Natural killer cell (primary cell): ENCODE measurements at regions not wholly inside any gene's neighbourhood (a gene's known extent, or its start where the extent isn't known, plus 50 kb on each side); places are given as distances from the start of the nearest gene placed in this dataset.

ENCODE experiments used
- ATAC-seq, 3 donors: fragments of 150-1000 bp in 2 of 3; fragments of 200-7000 bp in 1 of 3; cut with Tn5 transposase; 1 replicate in 1 of 3; 2 replicates in 2 of 3; pipeline ENCODE4 v1.10.0; 2021; ENCODE audit warnings: mild to moderate bottlenecking in 2 of 3, moderate library complexity in 2 of 3
- DNase-seq, 2 donors: peaks; one replicate each; pipeline versions ENCODE4 v3.0.0 to v3.0.0-alpha.2; 2013 to 2021; ENCODE audit warnings: mixed read lengths in 1 of 2
- H3K27ac ChIP-seq: one replicate; pipeline ENCODE4 v1.5.1; 2013; ENCODE audit warnings: mild to moderate bottlenecking, low read length
- H3K27me3 ChIP-seq: one replicate; pipeline ENCODE4 v1.6.1; 2013; ENCODE audit warnings: low read length; ENCODE audit not compliant: control insufficient read depth, insufficient read depth
- H3K36me3 ChIP-seq: one replicate; pipeline ENCODE4 v1.6.1; 2013; ENCODE audit warnings: low read length; ENCODE audit not compliant: control insufficient read depth, insufficient read depth
- H3K4me1 ChIP-seq: one replicate; pipeline ENCODE4 v1.6.1; 2013; ENCODE audit warnings: low read length; ENCODE audit not compliant: control insufficient read depth, insufficient read depth
- H3K4me3 ChIP-seq: one replicate; pipeline ENCODE4 v1.5.1; 2013; ENCODE audit warnings: low read length
- H3K9me3 ChIP-seq: one replicate; pipeline ENCODE4 v1.6.1; 2013; ENCODE audit warnings: low read length; ENCODE audit not compliant: control insufficient read depth, insufficient read depth
- H3K27ac Mint-ChIP-seq, 2 donors: one replicate each; pipeline ENCODE4 v1.8.0; 2022; ENCODE audit warnings: mild to moderate bottlenecking in 2 of 2, mixed read lengths in 2 of 2, moderate library complexity in 1 of 2
- H3K27me3 Mint-ChIP-seq, 2 donors: one replicate each; pipeline ENCODE4 v1.8.0; 2022; ENCODE audit warnings: low read depth in 2 of 2, mixed read lengths in 2 of 2
- H3K36me3 Mint-ChIP-seq: one replicate; pipeline ENCODE4 v1.8.0; 2022; ENCODE audit warnings: mixed read lengths
- H3K4me1 Mint-ChIP-seq, 2 donors: one replicate each; pipeline ENCODE4 v1.8.0; 2022; ENCODE audit warnings: mixed read lengths in 2 of 2
- H3K4me3 Mint-ChIP-seq: one replicate; pipeline ENCODE4 v1.8.0; 2022; ENCODE audit warnings: mild to moderate bottlenecking, moderate library complexity, mixed read lengths
- H3K9me3 Mint-ChIP-seq, 2 donors: one replicate each; pipeline ENCODE4 v1.8.0; 2022; ENCODE audit warnings: mixed read lengths in 2 of 2
- CTCF ChIP-seq: fragments of 200-600 bp; IDR thresholded peaks from one replicate; pipeline ENCODE4 v1.8.0; 2022; ENCODE audit warnings: antibody characterized with exemption
- WGBS: methylation state at CpG from one replicate; pipeline ENCODE4 v1.1.7; 2013; ENCODE audit warnings: missing lambda C conversion rate; ENCODE audit not compliant: insufficient coverage; 5-methylcytosine and 5-hydroxymethylcytosine counted together
- intact Hi-C: fragments of 100-400 bp; cut with micrococcal nuclease; formaldehyde crosslinking; loops from one replicate; pipeline ENCODE4 v1.14.2; 2022

DNA sequence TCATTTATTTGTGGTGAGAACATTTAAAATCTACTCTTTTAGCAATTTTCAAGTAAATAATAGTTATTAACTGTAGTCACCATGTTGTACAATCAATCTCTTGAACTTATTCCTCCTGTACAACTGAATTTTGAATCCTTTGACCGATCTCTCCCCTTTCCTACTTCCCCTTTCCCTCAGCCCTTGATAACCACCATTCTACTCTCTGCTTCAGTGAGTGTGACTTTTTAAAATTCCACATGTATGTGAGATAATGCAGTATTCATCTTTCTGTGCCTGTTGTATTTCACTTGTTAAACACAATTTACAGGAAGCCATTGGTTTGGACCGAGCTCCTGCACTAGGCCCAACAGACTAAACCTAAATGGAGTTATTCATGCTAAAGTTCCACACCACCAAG, 458.9 kb upstream of the PDE3A start:
- intact Hi-C loops, result no loop called here
- Histone ChIP-seq H3K4me3 (no peak overlapping the region), H3K36me3 (no peaks in the 10 kb centered on the region), H3K27me3 (no peaks in the 10 kb centered on the region), H3K27ac (no peak overlapping the region), H3K9me3 (no peaks in the 10 kb centered on the region), H3K4me1 (no peaks in the 10 kb centered on the region)
- Mint-ChIP-seq H3K9me3 (no peaks in the 10 kb centered on the region), H3K27ac (no peak overlapping the region), H3K4me3 (no peak overlapping the region), H3K27me3 (peaks cover 3 to 9% of the 10 kb centered on the region in 2 donors), H3K4me1 (no peaks in the 10 kb centered on the region), H3K36me3 (no peaks in the 10 kb centered on the region)
- no peak for TF ChIP-seq CTCF
- 50% methylated on average over 2 of the region's 2 CpGs for whole genome bisulfite sequencing
- DNase-seq, result no peak
- ATAC-seq, result no peak

- Mint-ChIP-seq H3K4me1 (no peaks in the 10 kb centered on the region), H3K9me3 (no peaks in the 10 kb centered on the region), H3K36me3 (no peaks in the 10 kb centered on the region), H3K27me3 (peaks cover 3 to 9% of the 10 kb centered on the region in 2 donors), H3K27ac (no peak overlapping the region), H3K4me3 (no peak overlapping the region)
- H3K4me1 ChIP-seq, result no peaks in the 10 kb centered on the region
- H3K27ac ChIP-seq, result no peak overlapping the region
- no peak for TF ChIP-seq CTCF
- no peaks in the 10 kb centered on the region for H3K27me3 ChIP-seq
- 91% methylated on average over 2 of the region's 3 CpGs for WGBS
- H3K36me3 ChIP-seq, result no peaks in the 10 kb centered on the region
- no peaks in the 10 kb centered on the region for H3K9me3 ChIP-seq
- no peak for DNase-seq
- no peak overlapping the region for H3K4me3 ChIP-seq
- intact Hi-C loops, result no loop called here
- no peak for ATAC-seq
Observed at GRCh38 chr12:19910681-19911080, 457.7 kb upstream of the PDE3A start.

GRCh38 chr12:19912991-19913390, 455.3 kb upstream of the PDE3A start:
- Mint-ChIP-seq H3K27me3 (peaks cover 0 to 9% of the 10 kb centered on the region in 2 donors), H3K27ac (no peak overlapping the region), H3K9me3 (no peaks in the 10 kb centered on the region), H3K4me1 (no peaks in the 10 kb centered on the region), H3K4me3 (no peak overlapping the region), H3K36me3 (no peaks in the 10 kb centered on the region)
- intact Hi-C loops, result no loop called here
- Histone ChIP-seq H3K4me3 (no peak overlapping the region), H3K27me3 (no peaks in the 10 kb centered on the region), H3K9me3 (no peaks in the 10 kb centered on the region), H3K36me3 (no peaks in the 10 kb centered on the region), H3K4me1 (no peaks in the 10 kb centered on the region), H3K27ac (no peak overlapping the region)
- no peak for ATAC-seq
- WGBS, result 93% methylated on average over 5 of the region's 5 CpGs
- DNase-seq, result no peak
- no peak for TF ChIP-seq CTCF

DNA sequence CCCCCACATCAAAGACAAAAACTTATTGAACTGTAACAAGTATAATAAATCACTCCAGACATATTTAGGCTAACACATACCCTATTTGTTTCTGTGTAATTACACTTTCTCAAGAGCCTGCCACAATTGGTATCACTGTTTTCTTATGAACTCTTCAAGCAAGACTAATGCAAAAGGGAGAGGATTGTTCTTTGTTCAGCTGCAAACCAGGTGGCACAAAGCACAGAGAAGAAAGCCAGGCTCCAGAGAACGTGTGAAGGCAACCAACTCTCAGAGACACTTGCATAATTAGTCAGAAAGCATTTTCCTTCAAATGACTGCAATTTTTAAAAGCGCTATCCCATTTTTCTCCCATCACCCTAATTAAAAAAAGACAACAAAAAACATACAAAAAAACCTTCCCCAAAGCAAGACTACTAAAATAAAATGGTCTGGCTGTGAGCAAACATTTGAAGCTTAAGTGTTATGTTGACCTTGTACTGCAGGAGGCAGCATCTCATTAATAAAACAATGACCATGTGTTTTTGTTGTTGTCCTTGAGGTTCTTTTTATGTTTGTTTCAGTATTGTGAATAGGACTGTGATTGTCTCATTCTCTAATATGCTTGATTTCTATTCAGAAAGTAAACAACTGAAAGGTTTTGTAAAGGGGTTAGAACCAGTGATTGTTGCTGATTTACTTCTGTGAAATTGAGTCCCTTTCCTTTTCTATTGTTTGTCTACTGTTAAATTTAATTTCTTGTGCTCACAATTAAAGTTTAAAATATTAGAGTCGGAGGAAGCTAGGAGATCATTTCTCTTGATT, 452.7 kb upstream of the PDE3A start:
- no peaks in the 10 kb centered on the region for H3K36me3 ChIP-seq
- H3K27me3 ChIP-seq, result no peaks in the 10 kb centered on the region
- 77% methylated on average over 3 of the region's 3 CpGs for WGBS
- no peak overlapping the region for H3K4me3 ChIP-seq
- ATAC-seq (no peak), DNase-seq (no peak)
- H3K4me1 ChIP-seq, result no peaks in the 10 kb centered on the region
- no peak overlapping the region for H3K27ac ChIP-seq
- Mint-ChIP-seq H3K27ac (no peak overlapping the region), H3K9me3 (no peaks in the 10 kb centered on the region), H3K4me3 (no peak overlapping the region), H3K36me3 (no peaks in the 10 kb centered on the region), H3K27me3 (peaks cover 2 to 9% of the 10 kb centered on the region in 2 donors), H3K4me1 (no peaks in the 10 kb centered on the region)
- peak; percentile 11 for TF ChIP-seq CTCF
- H3K9me3 ChIP-seq, result no peaks in the 10 kb centered on the region
- intact Hi-C loops, result no loop called here
